ENCODE measurements at regions not wholly inside any gene's neighbourhood (a gene's known extent, or its start where the extent isn't known, plus 50 kb on each side); places are given as distances from the start of the nearest gene placed in this dataset.

DNA sequence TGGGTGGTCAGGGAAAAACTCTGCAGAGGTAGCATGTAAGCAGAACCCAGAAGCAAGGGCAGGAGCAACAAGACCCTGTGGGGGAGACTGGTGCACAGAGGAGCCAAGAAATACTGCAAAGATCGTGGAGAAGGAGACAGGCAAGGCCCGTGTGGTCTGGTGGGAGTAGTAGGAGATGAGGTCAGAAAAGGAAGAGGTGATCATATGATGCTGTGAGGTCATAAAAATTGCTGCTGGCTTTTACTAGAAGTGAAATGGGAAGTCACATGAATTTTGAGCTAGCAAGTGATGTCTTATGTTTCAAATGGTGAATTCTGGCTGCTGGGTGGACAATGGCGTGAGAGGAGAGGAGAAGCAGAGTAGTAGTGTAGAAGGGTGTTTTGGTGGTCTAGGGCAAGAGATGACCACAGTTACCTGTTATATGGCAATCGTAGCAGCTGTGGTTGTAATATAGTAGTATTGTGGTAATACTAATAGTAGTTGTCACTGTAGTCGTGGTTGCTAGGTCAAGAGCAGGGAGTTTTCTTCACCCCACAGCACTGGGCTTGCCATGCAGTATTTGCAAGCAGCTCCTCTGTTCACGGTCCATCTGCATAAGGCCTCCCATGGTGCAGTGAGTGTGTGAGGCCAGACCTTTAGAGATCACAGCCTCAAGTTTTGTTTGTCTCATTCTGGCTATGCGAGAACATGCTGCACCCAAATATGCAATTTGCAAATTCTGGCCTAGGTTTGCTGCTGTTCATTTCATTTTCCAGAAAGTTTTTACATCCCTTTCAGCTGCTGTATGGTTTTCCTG lies 205.0 kb downstream of the TSHZ3 start:
- Histone ChIP-seq H3K27me3 (ENCODE audit: low read depth) (no peaks in the 10 kb centered on the region), H3K36me3 (no peaks in the 10 kb centered on the region), H3K4me1 (no peaks in the 10 kb centered on the region), H3K4me3 (no peak overlapping the region), H3K9me3 (no peaks in the 10 kb centered on the region), H3K27ac (no peak overlapping the region)
- ATAC-seq (no peak), DNase-seq (no peak)
- TF ChIP-seq, protein P1, sequence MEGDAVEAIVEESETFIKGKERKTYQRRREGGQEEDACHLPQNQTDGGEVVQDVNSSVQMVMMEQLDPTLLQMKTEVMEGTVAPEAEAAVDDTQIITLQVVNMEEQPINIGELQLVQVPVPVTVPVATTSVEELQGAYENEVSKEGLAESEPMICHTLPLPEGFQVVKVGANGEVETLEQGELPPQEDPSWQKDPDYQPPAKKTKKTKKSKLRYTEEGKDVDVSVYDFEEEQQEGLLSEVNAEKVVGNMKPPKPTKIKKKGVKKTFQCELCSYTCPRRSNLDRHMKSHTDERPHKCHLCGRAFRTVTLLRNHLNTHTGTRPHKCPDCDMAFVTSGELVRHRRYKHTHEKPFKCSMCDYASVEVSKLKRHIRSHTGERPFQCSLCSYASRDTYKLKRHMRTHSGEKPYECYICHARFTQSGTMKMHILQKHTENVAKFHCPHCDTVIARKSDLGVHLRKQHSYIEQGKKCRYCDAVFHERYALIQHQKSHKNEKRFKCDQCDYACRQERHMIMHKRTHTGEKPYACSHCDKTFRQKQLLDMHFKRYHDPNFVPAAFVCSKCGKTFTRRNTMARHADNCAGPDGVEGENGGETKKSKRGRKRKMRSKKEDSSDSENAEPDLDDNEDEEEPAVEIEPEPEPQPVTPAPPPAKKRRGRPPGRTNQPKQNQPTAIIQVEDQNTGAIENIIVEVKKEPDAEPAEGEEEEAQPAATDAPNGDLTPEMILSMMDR (IDR thresholded peaks at IDR 0.05), result no peak
- intact Hi-C loops (cut with DNase I), result no loop called here

DNA sequence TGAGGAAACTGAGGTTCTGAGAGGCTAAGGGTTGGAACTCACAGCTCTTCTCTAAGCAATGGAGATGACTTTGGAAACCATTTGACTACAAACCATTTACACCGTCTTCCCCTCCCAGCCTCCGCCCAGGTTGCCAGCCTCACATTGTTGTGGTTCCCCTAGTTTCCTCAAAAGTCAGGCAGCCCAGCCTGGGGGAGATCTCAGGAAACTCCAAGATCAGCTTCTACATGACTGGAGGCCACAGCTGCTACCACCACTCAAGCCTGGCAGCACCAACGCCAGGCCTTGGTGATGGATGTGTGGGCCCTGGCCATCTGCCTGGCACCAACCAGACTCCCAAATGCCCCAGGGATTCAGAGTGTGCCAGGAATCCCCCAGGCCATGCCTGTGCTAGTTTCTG lies 207.9 kb downstream of the TSHZ3 start:
- no peak for ATAC-seq
- no peaks in the 10 kb centered on the region for H3K27me3 ChIP-seq (ENCODE audit: low read depth)
- H3K27ac ChIP-seq, result no peak overlapping the region
- intact Hi-C loops (cut with DNase I), result no loop called here
- no peaks in the 10 kb centered on the region for H3K9me3 ChIP-seq
- H3K36me3 ChIP-seq, result no peaks in the 10 kb centered on the region
- H3K4me1 ChIP-seq, result no peaks in the 10 kb centered on the region
- no peak for DNase-seq
- no peak overlapping the region for H3K4me3 ChIP-seq
- TF ChIP-seq, protein P1 (IDR thresholded peaks at IDR 0.05), result no peak

DNA sequence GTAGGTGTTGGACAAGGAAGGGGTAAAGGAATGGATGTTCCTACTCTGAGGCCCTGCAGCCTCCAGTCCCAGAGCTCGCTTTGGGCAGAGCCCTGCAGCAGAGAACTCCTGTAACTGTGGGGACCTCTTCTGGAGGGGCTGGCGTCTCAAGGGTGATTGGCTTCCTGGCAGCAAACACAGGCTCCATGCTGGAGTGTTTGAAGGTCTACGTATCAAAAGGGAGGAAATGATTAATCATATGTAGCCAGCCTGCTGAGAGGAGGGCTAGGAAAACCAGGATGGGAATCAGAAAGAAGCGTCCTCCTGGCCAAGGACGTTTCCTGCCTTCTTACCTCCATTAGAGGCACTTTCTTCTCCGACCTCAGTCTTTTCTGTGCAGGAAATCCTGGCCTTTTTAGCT lies 208.5 kb downstream of the TSHZ3 start:
- H3K36me3 ChIP-seq, result no peaks in the 10 kb centered on the region
- DNase-seq (no peak), ATAC-seq (no peak)
- H3K4me3 ChIP-seq, result no peak overlapping the region
- no peak overlapping the region for H3K27ac ChIP-seq
- H3K9me3 ChIP-seq, result no peaks in the 10 kb centered on the region
- H3K4me1 ChIP-seq, result no peaks in the 10 kb centered on the region
- no peaks in the 10 kb centered on the region for H3K27me3 ChIP-seq (ENCODE audit: low read depth)
- intact Hi-C loops (cut with DNase I), result no loop called here
- TF ChIP-seq, protein P1 (IDR thresholded peaks at IDR 0.05), result no peak

DNA sequence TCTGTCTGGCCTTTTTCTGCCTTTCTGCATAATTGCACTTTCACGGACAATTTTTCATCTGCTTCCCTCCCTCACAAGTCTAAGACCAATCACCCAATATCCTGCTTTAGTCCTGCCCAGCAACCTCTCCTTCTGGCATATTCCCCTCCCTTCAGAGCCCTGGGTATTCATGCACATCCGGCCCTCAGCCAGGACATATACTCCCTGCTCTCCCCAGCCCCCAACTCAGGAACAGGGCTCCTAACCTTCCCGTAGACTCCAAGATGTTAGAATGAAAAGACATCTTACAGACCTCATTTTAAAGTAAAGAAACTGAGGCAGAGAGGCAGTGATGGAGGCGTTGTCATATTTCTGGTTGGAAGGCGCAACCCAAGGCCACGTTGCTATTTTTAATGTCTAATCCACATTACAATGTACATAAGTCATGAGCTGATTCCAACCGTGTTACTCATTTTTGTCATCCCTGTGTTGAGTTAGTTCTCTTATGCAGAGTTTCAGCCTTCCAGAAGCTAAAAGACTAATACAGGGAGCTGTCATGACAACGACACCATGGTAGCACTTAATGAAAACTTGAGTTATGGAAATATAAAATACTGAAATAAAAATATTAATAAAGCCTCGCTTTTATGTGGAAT lies 209.2 kb downstream of the TSHZ3 start:
- Histone ChIP-seq H3K9me3 (no peaks in the 10 kb centered on the region), H3K4me3 (no peak overlapping the region), H3K27ac (no peak overlapping the region), H3K4me1 (no peaks in the 10 kb centered on the region), H3K27me3 (ENCODE audit: low read depth) (no peaks in the 10 kb centered on the region), H3K36me3 (no peaks in the 10 kb centered on the region)
- intact Hi-C loops (cut with DNase I), result no loop called here
- ATAC-seq (no peak), DNase-seq (no peak)
- TF ChIP-seq, protein P1 (IDR thresholded peaks at IDR 0.05), result no peak

DNA sequence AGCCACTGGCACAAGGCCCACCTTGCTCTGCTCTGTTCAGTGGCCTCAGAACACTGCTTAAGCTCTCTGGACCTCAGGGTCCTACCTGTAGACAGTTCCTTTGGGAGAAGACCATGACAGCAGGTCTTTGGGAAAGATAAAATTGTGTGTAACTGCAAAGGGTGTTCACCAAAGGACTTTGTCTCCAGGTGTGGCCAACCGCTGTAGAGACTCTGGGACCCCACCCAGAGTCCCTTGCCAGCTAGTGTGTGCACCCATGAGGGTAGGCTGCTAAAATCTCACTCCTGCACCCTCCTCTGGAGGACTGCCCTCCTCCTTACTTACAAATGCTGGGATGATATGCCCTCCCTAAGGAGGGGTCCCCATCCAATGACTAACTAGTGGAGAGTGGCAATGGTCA lies 211.2 kb downstream of the TSHZ3 start:
- intact Hi-C loops (cut with DNase I), result no loop called here
- DNase-seq (no peak), ATAC-seq (no peak)
- TF ChIP-seq, protein P1 (IDR thresholded peaks at IDR 0.05), result no peak
- no peak overlapping the region for H3K4me3 ChIP-seq
- H3K27ac ChIP-seq, result no peak overlapping the region
- H3K36me3 ChIP-seq, result no peaks in the 10 kb centered on the region
- H3K4me1 ChIP-seq, result no peaks in the 10 kb centered on the region
- H3K9me3 ChIP-seq, result no peaks in the 10 kb centered on the region
- no peaks in the 10 kb centered on the region for H3K27me3 ChIP-seq (ENCODE audit: low read depth)
